HG02610 (cell line): ENCODE measurements at regions not wholly inside any gene's neighbourhood (a gene's known extent, or its start where the extent isn't known, plus 50 kb on each side); places are given as distances from the start of the nearest gene placed in this dataset.

Experiments
- ATAC-seq: cut with Tn5 transposase; IDR thresholded peaks from one replicate; pipeline ENCODE4 v1.9.1; 2021; ENCODE audit warnings: mild to moderate bottlenecking, moderate library complexity; ENCODE audit not compliant: unreplicated experiment

GRCh38 chr19:28402701-28403290, 810.2 kb downstream of the UQCRFS1 start:
- no peak for ATAC-seq

GRCh38 chr19:28401739-28402424, 811.1 kb downstream of the UQCRFS1 start:
- ATAC-seq, result no peak

DNA sequence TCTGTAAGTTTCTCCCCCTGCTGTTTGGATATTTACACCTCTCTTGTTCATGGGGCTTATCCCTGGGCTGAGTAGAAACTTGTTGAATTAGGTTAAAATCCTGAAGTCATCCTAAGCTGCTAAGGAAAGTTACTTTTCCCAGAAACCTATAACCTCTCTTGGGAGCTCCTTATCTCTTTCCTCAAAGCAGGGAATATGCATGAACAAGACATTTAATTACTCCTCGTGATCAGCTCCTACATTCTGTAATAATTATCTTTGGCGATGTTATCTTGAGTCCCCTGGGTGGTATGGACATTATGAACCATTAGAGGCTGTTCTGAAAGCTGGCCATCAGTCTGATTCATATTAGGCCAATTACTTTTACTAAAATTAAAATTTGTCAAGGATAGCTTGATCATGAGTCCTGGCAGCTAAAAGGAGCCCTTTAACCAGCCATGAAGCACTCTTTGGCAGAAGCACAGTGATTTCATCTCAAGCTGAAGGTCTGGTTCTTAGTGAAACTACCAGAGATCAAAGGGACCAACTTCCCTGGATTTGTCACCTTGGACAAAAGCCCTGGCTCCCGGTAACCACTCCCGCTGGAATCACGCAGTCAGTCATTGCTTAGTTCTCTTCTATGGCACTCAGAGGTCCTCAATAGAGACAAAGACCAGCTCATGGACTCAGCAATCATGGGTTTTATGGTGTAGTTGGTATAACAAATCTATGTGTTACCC, 811.8 kb downstream of the UQCRFS1 start:
- ATAC-seq, result no peak

DNA sequence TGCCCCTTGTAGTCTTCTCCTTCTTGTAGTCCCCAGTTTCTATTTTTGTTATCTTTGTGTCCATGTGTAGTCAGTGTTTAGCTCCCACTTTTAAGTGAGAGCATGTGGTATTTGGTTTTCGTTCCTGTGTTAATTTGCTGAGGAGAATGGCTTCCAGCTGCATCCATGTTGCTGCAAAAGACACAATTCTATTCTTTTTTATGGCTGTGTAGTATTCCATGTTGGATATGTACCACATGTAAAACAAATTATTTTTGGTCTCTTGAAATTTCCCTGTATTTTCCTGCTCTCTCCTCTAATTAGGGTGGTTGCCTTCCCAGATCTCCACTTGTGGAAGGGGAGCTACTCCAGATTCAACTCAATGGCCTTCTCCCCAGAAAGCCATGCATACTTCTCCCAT, 813.8 kb downstream of the UQCRFS1 start:
- ATAC-seq, result no peak

DNA sequence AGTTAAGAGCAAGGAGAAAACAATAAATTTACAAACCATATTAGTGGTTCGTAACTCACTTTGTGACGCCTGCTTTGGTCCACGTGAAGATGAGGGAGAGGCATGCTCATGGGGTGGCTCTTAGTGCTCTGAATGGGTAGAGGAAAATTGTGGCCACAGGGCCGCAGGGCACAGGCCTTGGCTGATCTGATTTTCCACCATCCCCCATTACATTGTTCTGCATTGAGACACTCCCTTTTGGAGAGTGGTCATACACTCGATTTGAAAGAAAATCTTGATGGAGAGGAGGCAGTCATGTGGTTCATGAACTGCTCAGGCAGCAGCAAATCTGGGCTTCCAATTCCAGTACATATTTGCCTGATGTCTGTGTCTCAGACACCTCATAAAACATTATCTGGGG, 815.2 kb downstream of the UQCRFS1 start:
- no peak for ATAC-seq

- no peak for ATAC-seq
Measured at GRCh38 chr19:28397306-28397705, 815.6 kb downstream of the UQCRFS1 start.

DNA sequence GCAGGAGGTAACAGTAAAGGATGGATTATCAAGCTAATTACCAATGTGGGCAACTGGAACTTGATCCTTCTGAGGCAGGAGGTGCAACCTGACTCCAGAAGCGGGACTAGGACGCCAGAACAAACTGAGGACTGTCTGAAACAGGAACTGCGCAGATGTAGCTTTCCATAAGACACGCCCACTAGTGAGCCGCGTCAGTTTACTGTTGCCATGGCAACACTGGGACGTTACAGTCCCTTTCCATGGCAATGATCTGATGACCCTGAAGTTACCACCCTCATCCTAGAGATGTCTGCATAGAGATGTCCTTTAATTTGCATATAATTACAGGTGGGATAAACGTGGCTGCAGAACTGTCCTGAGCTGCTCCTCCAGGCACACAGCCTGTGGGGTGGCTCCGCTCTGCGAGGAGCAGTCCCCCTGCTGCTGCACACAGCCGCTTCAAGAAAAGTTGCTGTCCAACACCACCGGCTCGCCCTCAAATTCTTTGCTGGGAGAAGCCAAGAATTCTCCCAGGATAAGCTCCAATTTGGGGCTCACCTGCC, 816.6 kb downstream of the UQCRFS1 start:
- no peak for ATAC-seq

- ATAC-seq, result no peak
Measured at GRCh38 chr19:28394725-28395124, 818.2 kb downstream of the UQCRFS1 start.

- no peak for ATAC-seq
Measured at GRCh38 chr19:28393574-28394336, 819.2 kb downstream of the UQCRFS1 start.

- ATAC-seq, result no peak
Measured at GRCh38 chr19:28388988-28389387, 824.0 kb downstream of the UQCRFS1 start.

- ATAC-seq, result no peak
Measured at GRCh38 chr19:28387507-28387906, 825.4 kb downstream of the UQCRFS1 start.

GRCh38 chr19:28386470-28386869, 826.5 kb downstream of the UQCRFS1 start:
- no peak for ATAC-seq

- no peak for ATAC-seq
Measured at GRCh38 chr19:28386066-28386465, 826.9 kb downstream of the UQCRFS1 start.

- ATAC-seq, result no peak
Measured at GRCh38 chr19:28377077-28377476, 835.9 kb downstream of the UQCRFS1 start.

- no peak for ATAC-seq
Measured at GRCh38 chr19:28374971-28375370, 838.0 kb downstream of the UQCRFS1 start.

DNA sequence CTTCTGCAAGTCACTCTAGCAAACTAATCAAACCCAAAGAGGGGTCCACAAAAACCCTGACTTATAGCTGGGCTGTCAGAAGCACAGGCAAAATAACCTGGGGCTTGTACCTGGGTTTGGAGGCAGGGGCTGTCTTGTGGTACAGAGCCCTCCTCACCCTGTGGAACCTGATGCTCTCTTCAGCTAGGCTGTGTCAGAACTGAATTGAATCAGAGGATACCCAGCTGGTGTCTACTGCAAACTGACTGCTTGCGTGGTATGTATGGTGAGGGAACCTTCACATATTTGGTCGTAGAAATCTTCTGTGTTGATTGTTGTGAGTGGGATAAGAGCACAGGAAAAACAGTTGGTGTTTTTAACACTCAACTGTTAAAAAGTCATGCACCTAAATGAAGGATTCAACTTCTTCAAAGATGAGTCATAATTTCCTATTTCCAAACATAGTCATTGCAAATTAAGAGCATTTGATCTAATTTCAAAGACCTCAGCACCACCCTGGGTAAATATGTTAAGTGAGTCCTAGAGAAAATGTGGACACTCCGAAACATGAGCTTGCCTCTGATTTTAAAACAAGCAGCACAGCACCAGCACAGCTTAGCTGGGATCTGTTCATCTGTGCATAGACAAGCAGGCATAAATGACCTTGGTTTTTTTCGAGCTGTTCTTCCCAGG, 840.2 kb downstream of the UQCRFS1 start:
- no peak for ATAC-seq

DNA sequence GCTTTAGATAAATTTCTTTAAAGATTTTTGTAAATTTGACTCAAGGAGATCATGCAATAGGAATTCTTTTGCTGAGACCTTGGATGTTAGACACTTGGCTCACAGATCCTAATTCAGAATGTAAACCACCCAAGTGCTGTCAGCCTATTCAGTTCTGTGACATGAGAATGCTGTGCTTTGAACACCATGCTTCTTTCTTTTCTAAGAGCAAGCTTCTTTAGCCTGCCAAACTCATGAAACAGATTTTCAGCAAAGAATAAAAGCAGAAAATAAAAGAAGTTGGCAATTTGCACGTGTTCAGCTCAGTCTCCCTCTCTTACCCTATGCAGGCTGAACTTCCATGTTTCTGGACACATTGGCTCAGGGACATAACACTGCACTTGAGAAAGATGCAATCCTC, 845.8 kb downstream of the UQCRFS1 start:
- no peak for ATAC-seq

DNA sequence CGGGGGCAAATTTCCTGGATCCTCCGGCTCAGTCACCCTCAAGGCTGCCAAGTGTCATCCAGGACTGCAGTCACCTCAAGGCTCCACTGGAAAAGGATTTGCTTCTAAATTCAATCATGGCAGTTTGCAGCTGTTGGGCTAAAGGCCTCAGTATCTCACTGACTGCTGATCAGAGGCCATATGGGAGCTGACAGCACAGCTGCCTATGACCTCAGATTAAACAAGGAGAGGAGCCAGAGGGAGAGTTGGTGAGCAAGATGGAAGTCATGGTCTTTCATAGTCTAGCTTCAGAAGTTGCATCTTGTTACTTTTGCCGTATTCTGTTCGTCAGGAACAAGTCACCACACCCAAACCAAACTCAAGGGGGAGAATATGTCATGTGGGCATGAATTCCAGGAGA, 849.7 kb downstream of the UQCRFS1 start:
- ATAC-seq, result no peak

GRCh38 chr19:28359431-28360414, 853.2 kb downstream of the UQCRFS1 start:
- no peak for ATAC-seq
